A673 (cell line): ENCODE measurements at regions not wholly inside any gene's neighbourhood (a gene's known extent, or its start where the extent isn't known, plus 50 kb on each side); places are given as distances from the start of the nearest gene placed in this dataset.

ENCODE experiments used
- BruUV-seq: library from RNA; stranded (reverse); fragments of 400-500 nt; replicated peaks from 2 replicates; lab custom pipeline; 2021; lab: Mats Ljungman, UMichigan
- CTCF ChIA-PET: fragments of 300-600 bp; sonication (Branson Sonifier 250); formaldehyde crosslinking; loops from one replicate; lab custom pipeline; 2022; ENCODE audit warnings: antibody characterized with exemption; lab: Charles Lee
- POLR2A ChIA-PET: fragments of 300-600 bp; sonication (Branson Sonifier 250); formaldehyde crosslinking; loops from one replicate; lab custom pipeline; 2022; ENCODE audit warnings: antibody characterized with exemption; ENCODE audit not compliant: low non-redundant PET; lab: Charles Lee
- DNase-seq: peaks from one replicate; pipeline ENCODE4 v3.0.0-alpha.2; 2015; ENCODE audit warnings: low spot score
- H3K27ac ChIP-seq: fragments of 200-600 bp; sonication (generic); 2 replicates; pipeline ENCODE4 v1.5.1; 2016; ENCODE audit warnings: mixed run types, low read depth, mild to moderate bottlenecking, mixed read lengths, antibody characterized with exemption, low read length; ENCODE audit not compliant: poor library complexity, severe bottlenecking
- H3K27me3 ChIP-seq: fragments of 200-600 bp; sonication (generic); replicated peaks from 2 replicates; pipeline ENCODE4 v1.6.1; 2017; ENCODE audit warnings: mixed run types, low read depth, mild to moderate bottlenecking, mixed read lengths, antibody characterized with exemption, low read length; ENCODE audit not compliant: insufficient read depth, poor library complexity
- H3K36me3 ChIP-seq: fragments of 200-600 bp; sonication (generic); 2 replicates; pipeline ENCODE4 v1.6.1; 2016; ENCODE audit warnings: mixed run types, mild to moderate bottlenecking, mixed read lengths, antibody characterized with exemption, low read length; ENCODE audit not compliant: insufficient read depth, poor library complexity, severe bottlenecking
- H3K4me1 ChIP-seq: fragments of 200-600 bp; sonication (generic); 2 replicates; pipeline ENCODE4 v1.6.1; 2017; ENCODE audit warnings: mixed run types, mild to moderate bottlenecking, mixed read lengths, antibody characterized with exemption, low read length; ENCODE audit not compliant: insufficient read depth, poor library complexity, severe bottlenecking
- H3K4me3 ChIP-seq: fragments of 200-600 bp; sonication (generic); 2 replicates; pipeline ENCODE4 v1.5.1; 2016; ENCODE audit warnings: low read depth, mixed run types, mild to moderate bottlenecking, mixed read lengths, low read length; ENCODE audit not compliant: poor library complexity, severe bottlenecking
- H3K9me3 ChIP-seq: fragments of 200-600 bp; sonication (generic); 2 replicates; pipeline ENCODE4 v1.6.1; 2016; ENCODE audit warnings: mixed run types, low read depth, mild to moderate bottlenecking, mixed read lengths, antibody characterized with exemption, low read length; ENCODE audit not compliant: poor library complexity, severe bottlenecking
- CTCF ChIP-seq: fragments of 300-800, 200-600 bp; sonication (generic); conservative IDR thresholded peaks from 2 replicates; pipeline ENCODE4 v1.5.1; 2017; ENCODE audit warnings: low read depth, mild to moderate bottlenecking, antibody characterized with exemption, low read length, moderate library complexity, mixed read lengths
- EZH2 ChIP-seq: fragments of 200-600 bp; sonication (generic); IDR thresholded peaks from 2 replicates; pipeline ENCODE4 v1.6.1; 2017; ENCODE audit warnings: borderline replicate concordance, low read depth, mild to moderate bottlenecking, mixed read lengths, antibody characterized with exemption, low read length; ENCODE audit not compliant: poor library complexity, severe bottlenecking
- intact Hi-C: fragments of 100-400 bp; cut with micrococcal nuclease; formaldehyde crosslinking; loops from one replicate; pipeline ENCODE4 v1.10.0; 2022; ENCODE audit not compliant: unreplicated experiment

GRCh38 chr14:25699981-25700380, 650.0 kb upstream of the STXBP6 start:
- intact Hi-C loops: no loop called here
- POLR2A ChIA-PET: no interaction called here
- CTCF ChIA-PET: no interaction called here
- Histone ChIP-seq H3K4me1 (no peaks in the 10 kb centered on the region), H3K36me3 (no peaks in the 10 kb centered on the region), H3K27me3 (no peaks in the 10 kb centered on the region), H3K4me3 (no peak overlapping the region), H3K9me3 (no peaks in the 10 kb centered on the region), H3K27ac (no peak overlapping the region)
- TF ChIP-seq EZH2 (no peak), CTCF (no peak)
- DNase-seq: no peak
- no TSS peak for BruUV-seq

GRCh38 chr14:25698111-25698510, 648.2 kb upstream of the STXBP6 start:
- H3K4me3 ChIP-seq: no peak overlapping the region
- no peak for DNase-seq
- H3K9me3 ChIP-seq: no peaks in the 10 kb centered on the region
- POLR2A ChIA-PET: no interaction called here
- peaks cover 11% of the 10 kb centered on the region for H3K4me1 ChIP-seq
- BruUV-seq: no TSS peak
- no peaks in the 10 kb centered on the region for H3K27me3 ChIP-seq
- H3K36me3 ChIP-seq: no peaks in the 10 kb centered on the region
- TF ChIP-seq EZH2 (no peak), CTCF (no peak)
- no peak overlapping the region for H3K27ac ChIP-seq
- CTCF ChIA-PET: no interaction called here
- intact Hi-C loops: no loop called here

DNA sequence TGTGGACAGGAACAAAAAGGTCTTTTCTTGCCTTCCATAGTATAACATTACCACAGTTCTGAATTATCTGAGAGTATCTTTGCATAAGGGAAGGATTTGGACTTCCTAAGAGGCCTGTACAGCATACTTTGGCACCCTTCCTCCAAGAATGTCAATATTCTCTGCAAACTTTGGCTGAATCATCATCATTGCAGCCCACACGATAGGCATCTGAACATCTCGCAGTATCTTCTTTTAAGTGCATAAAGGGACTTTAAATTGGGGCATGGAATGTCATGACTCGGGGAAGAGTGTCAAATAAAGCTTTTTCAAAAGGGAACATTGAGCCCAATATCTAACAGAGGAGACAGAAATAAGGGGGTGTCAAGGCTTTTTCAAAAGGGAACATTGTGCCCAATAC, 646.2 kb upstream of the STXBP6 start:
- no peak for TF ChIP-seq CTCF
- TF ChIP-seq EZH2: no peak
- Histone ChIP-seq H3K4me3 (no peak overlapping the region), H3K9me3 (no peaks in the 10 kb centered on the region), H3K4me1 (peaks cover 11% of the 10 kb centered on the region), H3K27me3 (no peaks in the 10 kb centered on the region), H3K27ac (no peak overlapping the region), H3K36me3 (no peaks in the 10 kb centered on the region)
- intact Hi-C loops: no loop called here
- CTCF ChIA-PET: no interaction called here
- DNase-seq: no peak
- no TSS peak for BruUV-seq
- POLR2A ChIA-PET: no interaction called here
